ENCODE measurements at regions not wholly inside any gene's neighbourhood (a gene's known extent, or its start where the extent isn't known, plus 50 kb on each side); places are given as distances from the start of the nearest gene placed in this dataset.

- Histone ChIP-seq H3K4me2 (ENCODE audit: low read length) (no peak overlapping the region), H3K36me3 (ENCODE audit: insufficient read depth, low read length) (no peaks in the 10 kb centered on the region), H3K4me1 (ENCODE audit: insufficient read depth, low read length) (no peaks in the 10 kb centered on the region), H3K79me2 (ENCODE audit: insufficient read depth, low read length) (no peaks in the 10 kb centered on the region), H3K9ac (ENCODE audit: low read length) (no peak overlapping the region), H3K27me3 (ENCODE audit: insufficient read depth, low read length) (no peaks in the 10 kb centered on the region), H4K20me1 (ENCODE audit: insufficient read depth, low read length) (no peaks in the 10 kb centered on the region), H3K4me3 (ENCODE audit: insufficient read depth, low read depth, low read length) (no peak overlapping the region), H3K9me3 (ENCODE audit: insufficient read depth, low read depth, low read length) (no peaks in the 10 kb centered on the region), H2AFZ (ENCODE audit: low read depth, low read length) (no peak overlapping the region), H3K27ac (ENCODE audit: low read depth, low read length) (no peak overlapping the region)
- DNase-seq (ENCODE audit: low read depth): no peak
- no peak overlapping the region for H3K27ac Mint-ChIP-seq (ENCODE audit: unreplicated experiment)
- no peak overlapping the region for H3K4me3 Mint-ChIP-seq (ENCODE audit: unreplicated experiment)
- no peaks in the 10 kb centered on the region for H3K27me3 Mint-ChIP-seq (ENCODE audit: low read depth, unreplicated experiment)
- no peak for FAIRE-seq
- TF ChIP-seq, protein P1, sequence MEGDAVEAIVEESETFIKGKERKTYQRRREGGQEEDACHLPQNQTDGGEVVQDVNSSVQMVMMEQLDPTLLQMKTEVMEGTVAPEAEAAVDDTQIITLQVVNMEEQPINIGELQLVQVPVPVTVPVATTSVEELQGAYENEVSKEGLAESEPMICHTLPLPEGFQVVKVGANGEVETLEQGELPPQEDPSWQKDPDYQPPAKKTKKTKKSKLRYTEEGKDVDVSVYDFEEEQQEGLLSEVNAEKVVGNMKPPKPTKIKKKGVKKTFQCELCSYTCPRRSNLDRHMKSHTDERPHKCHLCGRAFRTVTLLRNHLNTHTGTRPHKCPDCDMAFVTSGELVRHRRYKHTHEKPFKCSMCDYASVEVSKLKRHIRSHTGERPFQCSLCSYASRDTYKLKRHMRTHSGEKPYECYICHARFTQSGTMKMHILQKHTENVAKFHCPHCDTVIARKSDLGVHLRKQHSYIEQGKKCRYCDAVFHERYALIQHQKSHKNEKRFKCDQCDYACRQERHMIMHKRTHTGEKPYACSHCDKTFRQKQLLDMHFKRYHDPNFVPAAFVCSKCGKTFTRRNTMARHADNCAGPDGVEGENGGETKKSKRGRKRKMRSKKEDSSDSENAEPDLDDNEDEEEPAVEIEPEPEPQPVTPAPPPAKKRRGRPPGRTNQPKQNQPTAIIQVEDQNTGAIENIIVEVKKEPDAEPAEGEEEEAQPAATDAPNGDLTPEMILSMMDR (IDR thresholded peaks at IDR 0.05; ENCODE audit: insufficient read depth, low read depth, low read length): no peak
- no peak for TF ChIP-seq EZH2 (IDR thresholded peaks at IDR 0.05; ENCODE audit: insufficient read depth, low read length)
- peaks cover 4% of the 10 kb centered on the region for H3K4me1 Mint-ChIP-seq (ENCODE audit: low read depth, unreplicated experiment)
- H3K9me3 Mint-ChIP-seq (ENCODE audit: unreplicated experiment): no peaks in the 10 kb centered on the region
- no peaks in the 10 kb centered on the region for H3K36me3 Mint-ChIP-seq (ENCODE audit: low read depth, unreplicated experiment)
These were observed 1775.5 kb upstream of the CELF4 start for GRCh38 chr18:39341129-39341528.

DNA sequence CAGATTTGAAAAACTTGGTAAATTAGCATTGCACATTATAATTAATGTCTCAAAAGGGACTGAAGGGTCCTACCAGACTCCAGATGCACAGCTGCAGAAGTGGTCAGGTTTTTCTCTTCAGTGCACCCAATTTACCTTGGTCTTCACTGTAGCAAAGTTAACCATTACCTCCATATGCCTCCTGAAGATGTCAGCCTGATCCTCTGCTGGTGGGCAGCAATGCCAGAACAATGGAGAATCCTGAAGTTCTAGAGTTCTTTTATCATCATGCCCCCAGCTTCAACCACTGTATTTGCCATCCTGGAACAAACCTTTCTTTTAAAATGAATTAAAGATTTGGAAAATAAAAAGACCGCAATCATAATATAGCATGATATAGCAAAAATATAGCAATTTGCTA is 1774.8 kb upstream of the CELF4 start:
- no peak for DNase-seq (ENCODE audit: low read depth)
- H3K27ac ChIP-seq (ENCODE audit: low read depth, low read length): no peak overlapping the region
- no peaks in the 10 kb centered on the region for H3K36me3 ChIP-seq (ENCODE audit: insufficient read depth, low read length)
- Mint-ChIP-seq H3K27me3 (ENCODE audit: low read depth, unreplicated experiment) (no peaks in the 10 kb centered on the region), H3K27ac (ENCODE audit: unreplicated experiment) (no peak overlapping the region), H3K4me3 (ENCODE audit: unreplicated experiment) (no peak overlapping the region), H3K4me1 (ENCODE audit: low read depth, unreplicated experiment) (peaks cover 4% of the 10 kb centered on the region), H3K36me3 (ENCODE audit: low read depth, unreplicated experiment) (no peaks in the 10 kb centered on the region), H3K9me3 (ENCODE audit: unreplicated experiment) (no peaks in the 10 kb centered on the region)
- H4K20me1 ChIP-seq (ENCODE audit: insufficient read depth, low read length): no peaks in the 10 kb centered on the region
- no peak overlapping the region for H3K9ac ChIP-seq (ENCODE audit: low read length)
- H3K4me1 ChIP-seq (ENCODE audit: insufficient read depth, low read length): no peaks in the 10 kb centered on the region
- no peak for FAIRE-seq
- H3K79me2 ChIP-seq (ENCODE audit: insufficient read depth, low read length): no peaks in the 10 kb centered on the region
- no peaks in the 10 kb centered on the region for H3K27me3 ChIP-seq (ENCODE audit: insufficient read depth, low read length)
- no peaks in the 10 kb centered on the region for H3K9me3 ChIP-seq (ENCODE audit: insufficient read depth, low read depth, low read length)
- no peak overlapping the region for H3K4me3 ChIP-seq (ENCODE audit: insufficient read depth, low read depth, low read length)
- H2AFZ ChIP-seq (ENCODE audit: low read depth, low read length): no peak overlapping the region
- no peak overlapping the region for H3K4me2 ChIP-seq (ENCODE audit: low read length)
- TF ChIP-seq, protein P1 (IDR thresholded peaks at IDR 0.05; ENCODE audit: insufficient read depth, low read depth, low read length): no peak
- no peak for TF ChIP-seq EZH2 (IDR thresholded peaks at IDR 0.05; ENCODE audit: insufficient read depth, low read length)

- no peak for TF ChIP-seq EZH2 (IDR thresholded peaks at IDR 0.05; ENCODE audit: insufficient read depth, low read length)
- Mint-ChIP-seq H3K27me3 (ENCODE audit: low read depth, unreplicated experiment) (no peaks in the 10 kb centered on the region), H3K36me3 (ENCODE audit: low read depth, unreplicated experiment) (no peaks in the 10 kb centered on the region), H3K9me3 (ENCODE audit: unreplicated experiment) (no peaks in the 10 kb centered on the region), H3K4me3 (ENCODE audit: unreplicated experiment) (no peak overlapping the region), H3K27ac (ENCODE audit: unreplicated experiment) (no peak overlapping the region), H3K4me1 (ENCODE audit: low read depth, unreplicated experiment) (no peaks in the 10 kb centered on the region)
- H3K4me2 ChIP-seq (ENCODE audit: low read length): no peak overlapping the region
- FAIRE-seq (no peak), DNase-seq (ENCODE audit: low read depth) (no peak)
- H3K9ac ChIP-seq (ENCODE audit: low read length): no peak overlapping the region
- no peak overlapping the region for H2AFZ ChIP-seq (ENCODE audit: low read depth, low read length)
- H3K27me3 ChIP-seq (ENCODE audit: insufficient read depth, low read length): no peaks in the 10 kb centered on the region
- H3K27ac ChIP-seq (ENCODE audit: low read depth, low read length): no peak overlapping the region
- no peaks in the 10 kb centered on the region for H4K20me1 ChIP-seq (ENCODE audit: insufficient read depth, low read length)
- no peaks in the 10 kb centered on the region for H3K4me1 ChIP-seq (ENCODE audit: insufficient read depth, low read length)
- no peaks in the 10 kb centered on the region for H3K9me3 ChIP-seq (ENCODE audit: insufficient read depth, low read depth, low read length)
- no peak overlapping the region for H3K4me3 ChIP-seq (ENCODE audit: insufficient read depth, low read depth, low read length)
- no peaks in the 10 kb centered on the region for H3K36me3 ChIP-seq (ENCODE audit: insufficient read depth, low read length)
- no peaks in the 10 kb centered on the region for H3K79me2 ChIP-seq (ENCODE audit: insufficient read depth, low read length)
These were observed 1764.1 kb upstream of the CELF4 start for GRCh38 chr18:39329496-39330275.
